Esophagus squamous epithelium (tissue), 4 donors: ENCODE measurements at regions not wholly inside any gene's neighbourhood (a gene's known extent, or its start where the extent isn't known, plus 50 kb on each side); places are given as distances from the start of the nearest gene placed in this dataset.
"Not testable (repeated sequence)": the region's sequence is repeated elsewhere in the genome, so short reads cannot be mapped to it uniquely, and the experiment has no call there.

Source experiments
- POLR2A ChIP-seq, 4 donors: fragments of 450-650 bp; IDR thresholded peaks; one replicate each; pipeline ENCODE4 v1.6.1; 2017; ENCODE audit warnings: antibody characterized with exemption in 4 of 4, mild to moderate bottlenecking in 4 of 4, moderate library complexity in 3 of 4
- TF ChIP-seq, protein P1 (sequence below), 6 experiments: fragments of 450-650 bp in 4 of 6; fragments of 200-600 bp in 2 of 6; sonication (generic) in 2 of 6; IDR thresholded peaks; one replicate each; pipeline ENCODE4 v1.5.1; 2016 to 2019; ENCODE audit warnings: antibody characterized with exemption in 6 of 6, mild to moderate bottlenecking in 4 of 6, moderate library complexity in 4 of 6

DNA sequence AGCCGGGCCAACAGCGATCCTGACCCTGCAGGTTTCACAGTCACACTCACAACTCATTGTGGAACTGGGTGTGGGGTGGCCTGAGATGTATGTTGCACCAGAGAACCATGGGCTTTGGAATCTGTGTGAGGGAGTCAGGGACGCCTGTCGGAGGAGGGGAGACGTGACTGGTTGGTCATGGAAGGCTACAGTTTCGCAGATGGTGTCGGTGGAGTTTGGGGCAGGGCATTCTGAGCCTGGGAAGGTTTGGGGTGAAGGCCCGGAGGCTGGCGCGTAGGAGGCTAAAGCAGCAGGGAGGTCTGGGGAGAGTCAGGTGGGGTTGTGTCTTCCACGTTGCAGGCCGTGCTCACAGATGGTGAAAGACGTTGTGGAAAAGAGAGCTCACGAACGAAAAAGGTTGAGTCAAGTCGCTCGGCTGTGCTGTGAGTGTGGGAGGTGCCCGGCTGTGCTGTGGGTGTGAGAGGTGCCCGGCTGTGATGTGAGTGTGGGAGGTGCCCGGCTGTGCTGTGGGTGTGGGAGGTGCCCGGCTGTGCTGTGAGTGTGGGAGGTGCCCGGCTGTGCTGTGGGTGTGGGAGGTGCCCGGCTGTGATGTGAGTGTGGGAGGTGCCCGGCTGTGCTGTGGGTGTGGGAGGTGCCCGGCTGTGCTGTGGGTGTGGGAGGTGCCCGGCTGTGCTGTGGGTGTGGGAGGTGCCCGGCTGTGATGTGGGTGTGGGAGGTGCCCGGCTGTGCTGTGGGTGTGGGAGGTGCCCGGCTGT, 244.2 kb upstream of the B3GAT1 start:
- TF ChIP-seq POLR2A (IDR thresholded peaks at IDR 0.05): not testable (repeated sequence)
- TF ChIP-seq, protein P1, sequence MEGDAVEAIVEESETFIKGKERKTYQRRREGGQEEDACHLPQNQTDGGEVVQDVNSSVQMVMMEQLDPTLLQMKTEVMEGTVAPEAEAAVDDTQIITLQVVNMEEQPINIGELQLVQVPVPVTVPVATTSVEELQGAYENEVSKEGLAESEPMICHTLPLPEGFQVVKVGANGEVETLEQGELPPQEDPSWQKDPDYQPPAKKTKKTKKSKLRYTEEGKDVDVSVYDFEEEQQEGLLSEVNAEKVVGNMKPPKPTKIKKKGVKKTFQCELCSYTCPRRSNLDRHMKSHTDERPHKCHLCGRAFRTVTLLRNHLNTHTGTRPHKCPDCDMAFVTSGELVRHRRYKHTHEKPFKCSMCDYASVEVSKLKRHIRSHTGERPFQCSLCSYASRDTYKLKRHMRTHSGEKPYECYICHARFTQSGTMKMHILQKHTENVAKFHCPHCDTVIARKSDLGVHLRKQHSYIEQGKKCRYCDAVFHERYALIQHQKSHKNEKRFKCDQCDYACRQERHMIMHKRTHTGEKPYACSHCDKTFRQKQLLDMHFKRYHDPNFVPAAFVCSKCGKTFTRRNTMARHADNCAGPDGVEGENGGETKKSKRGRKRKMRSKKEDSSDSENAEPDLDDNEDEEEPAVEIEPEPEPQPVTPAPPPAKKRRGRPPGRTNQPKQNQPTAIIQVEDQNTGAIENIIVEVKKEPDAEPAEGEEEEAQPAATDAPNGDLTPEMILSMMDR (IDR thresholded peaks at IDR 0.05): not testable (repeated sequence)
